ENCODE measurements at regions not wholly inside any gene's neighbourhood (a gene's known extent, or its start where the extent isn't known, plus 50 kb on each side); places are given as distances from the start of the nearest gene placed in this dataset.
"Not testable (repeated sequence)": the region's sequence is repeated elsewhere in the genome, so short reads cannot be mapped to it uniquely, and the experiment has no call there.

GRCh38 chr16:35102780-35103403 is 1643.5 kb downstream of the TP53TG3F start:
- Histone ChIP-seq H3K36me3 (replicated peaks; ENCODE audit: control insufficient read depth, insufficient read depth, low read length) (no peaks in the 10 kb centered on the region), H3K4me3 (ENCODE audit: insufficient read depth, low read depth, low read length) (no peak overlapping the region), H3K27me3 (ENCODE audit: control insufficient read depth, insufficient read depth, low read length) (no peaks in the 10 kb centered on the region)
- no peak for DNase-seq

GRCh38 chr16:35111772-35112171 is 1652.4 kb downstream of the TP53TG3F start:
- H3K27me3 ChIP-seq (ENCODE audit: control insufficient read depth, insufficient read depth, low read length); H3K4me3 ChIP-seq (ENCODE audit: insufficient read depth, low read depth, low read length); H3K36me3 ChIP-seq (replicated peaks; ENCODE audit: control insufficient read depth, insufficient read depth, low read length); DNase-seq: not testable (repeated sequence)

- Histone ChIP-seq H3K36me3 (replicated peaks; ENCODE audit: control insufficient read depth, insufficient read depth, low read length) (no peaks in the 10 kb centered on the region), H3K27me3 (ENCODE audit: control insufficient read depth, insufficient read depth, low read length) (no peaks in the 10 kb centered on the region), H3K4me3 (ENCODE audit: insufficient read depth, low read depth, low read length) (no peak overlapping the region)
- no peak for DNase-seq
Observed at GRCh38 chr16:35131429-35131828, 1672.0 kb downstream of the TP53TG3F start.

- no peaks in the 10 kb centered on the region for H3K27me3 ChIP-seq (ENCODE audit: control insufficient read depth, insufficient read depth, low read length)
- H3K36me3 ChIP-seq (replicated peaks; ENCODE audit: control insufficient read depth, insufficient read depth, low read length): no peaks in the 10 kb centered on the region
- no peak for DNase-seq
- no peak overlapping the region for H3K4me3 ChIP-seq (ENCODE audit: insufficient read depth, low read depth, low read length)
Observed at GRCh38 chr16:35134471-35134870, 1675.1 kb downstream of the TP53TG3F start.

- no peaks in the 10 kb centered on the region for H3K27me3 ChIP-seq (ENCODE audit: control insufficient read depth, insufficient read depth, low read length)
- DNase-seq: no peak
- H3K4me3 ChIP-seq (ENCODE audit: insufficient read depth, low read depth, low read length): no peak overlapping the region
- no peaks in the 10 kb centered on the region for H3K36me3 ChIP-seq (replicated peaks; ENCODE audit: control insufficient read depth, insufficient read depth, low read length)
Observed at GRCh38 chr16:35140293-35140986, 1681.0 kb downstream of the TP53TG3F start.

- no peak overlapping the region for H3K4me3 ChIP-seq (ENCODE audit: insufficient read depth, low read depth, low read length)
- no peaks in the 10 kb centered on the region for H3K27me3 ChIP-seq (ENCODE audit: control insufficient read depth, insufficient read depth, low read length)
- no peaks in the 10 kb centered on the region for H3K36me3 ChIP-seq (replicated peaks; ENCODE audit: control insufficient read depth, insufficient read depth, low read length)
- DNase-seq: no peak
Observed at GRCh38 chr16:35141303-35141702, 1681.9 kb downstream of the TP53TG3F start.

- Histone ChIP-seq H3K4me3 (ENCODE audit: insufficient read depth, low read depth, low read length) (no peak overlapping the region), H3K27me3 (ENCODE audit: control insufficient read depth, insufficient read depth, low read length) (no peaks in the 10 kb centered on the region), H3K36me3 (replicated peaks; ENCODE audit: control insufficient read depth, insufficient read depth, low read length) (no peaks in the 10 kb centered on the region)
- DNase-seq: no peak
Observed at GRCh38 chr16:35142147-35142808, 1682.9 kb downstream of the TP53TG3F start.

GRCh38 chr16:35142809-35143192 is 1683.4 kb downstream of the TP53TG3F start:
- DNase-seq: no peak
- Histone ChIP-seq H3K36me3 (replicated peaks; ENCODE audit: control insufficient read depth, insufficient read depth, low read length) (no peaks in the 10 kb centered on the region), H3K4me3 (ENCODE audit: insufficient read depth, low read depth, low read length) (no peak overlapping the region), H3K27me3 (ENCODE audit: control insufficient read depth, insufficient read depth, low read length) (no peaks in the 10 kb centered on the region)

GRCh38 chr16:35144212-35144932 is 1685.0 kb downstream of the TP53TG3F start:
- H3K4me3 ChIP-seq (ENCODE audit: insufficient read depth, low read depth, low read length): no peak overlapping the region
- DNase-seq: no peak
- H3K27me3 ChIP-seq (ENCODE audit: control insufficient read depth, insufficient read depth, low read length): no peaks in the 10 kb centered on the region
- no peaks in the 10 kb centered on the region for H3K36me3 ChIP-seq (replicated peaks; ENCODE audit: control insufficient read depth, insufficient read depth, low read length)

GRCh38 chr16:35146031-35146710 is 1686.8 kb downstream of the TP53TG3F start:
- Histone ChIP-seq H3K27me3 (ENCODE audit: control insufficient read depth, insufficient read depth, low read length) (no peaks in the 10 kb centered on the region), H3K36me3 (replicated peaks; ENCODE audit: control insufficient read depth, insufficient read depth, low read length) (no peaks in the 10 kb centered on the region), H3K4me3 (ENCODE audit: insufficient read depth, low read depth, low read length) (no peak overlapping the region)
- DNase-seq: no peak

GRCh38 chr16:35146723-35147458 is 1687.5 kb downstream of the TP53TG3F start:
- DNase-seq: peak; percentile 1
- H3K4me3 ChIP-seq (ENCODE audit: insufficient read depth, low read depth, low read length): no peak overlapping the region
- no peaks in the 10 kb centered on the region for H3K36me3 ChIP-seq (replicated peaks; ENCODE audit: control insufficient read depth, insufficient read depth, low read length)
- no peaks in the 10 kb centered on the region for H3K27me3 ChIP-seq (ENCODE audit: control insufficient read depth, insufficient read depth, low read length)

GRCh38 chr16:35147556-35148504 is 1688.4 kb downstream of the TP53TG3F start:
- peak; percentile 1 for DNase-seq
- Histone ChIP-seq H3K4me3 (ENCODE audit: insufficient read depth, low read depth, low read length) (no peak overlapping the region), H3K36me3 (replicated peaks; ENCODE audit: control insufficient read depth, insufficient read depth, low read length) (no peaks in the 10 kb centered on the region), H3K27me3 (ENCODE audit: control insufficient read depth, insufficient read depth, low read length) (no peaks in the 10 kb centered on the region)

GRCh38 chr16:35148748-35149147 is 1689.3 kb downstream of the TP53TG3F start:
- no peak overlapping the region for H3K4me3 ChIP-seq (ENCODE audit: insufficient read depth, low read depth, low read length)
- no peaks in the 10 kb centered on the region for H3K36me3 ChIP-seq (replicated peaks; ENCODE audit: control insufficient read depth, insufficient read depth, low read length)
- peak; percentile 1 for DNase-seq
- H3K27me3 ChIP-seq (ENCODE audit: control insufficient read depth, insufficient read depth, low read length): no peaks in the 10 kb centered on the region

All from H7 (cell line).